Peyer's patch (tissue), 4 donors: ENCODE measurements at regions not wholly inside any gene's neighbourhood (a gene's known extent, or its start where the extent isn't known, plus 50 kb on each side); places are given as distances from the start of the nearest gene placed in this dataset.
"Not testable (repeated sequence)": the region's sequence is repeated elsewhere in the genome, so short reads cannot be mapped to it uniquely, and the experiment has no call there.

Experiments used
- DNase-seq, 3 donors: peaks; one replicate each; pipeline ENCODE4 v3.0.0-alpha.2; 2017 to 2019
- H3K27ac ChIP-seq, 4 donors: fragments of 200-600 bp; sonication (generic); one replicate each; pipeline ENCODE4 v1.5.1; 2016 to 2019
- H3K27me3 ChIP-seq, 2 donors: fragments of 200-600 bp; sonication (generic); one replicate each; pipeline ENCODE4 v1.5.1; 2019
- H3K36me3 ChIP-seq, 3 donors: fragments of 200-600 bp; sonication (generic); one replicate each; pipeline ENCODE4 v1.5.1; 2016 to 2019
- H3K4me1 ChIP-seq, 4 donors: fragments of 200-600 bp; sonication (generic); one replicate each; pipeline ENCODE4 v1.5.1; 2016 to 2019
- H3K4me3 ChIP-seq, 4 donors: fragments of 200-600 bp; sonication (generic); 1 replicate in 3 of 4; 2 replicates in 1 of 4; pipeline ENCODE4 v1.5.1; 2016 to 2019; ENCODE audit warnings: mild to moderate bottlenecking in 1 of 4
- H3K9me3 ChIP-seq, 4 donors: fragments of 200-600 bp; sonication (generic); one replicate each; pipeline ENCODE4 v1.5.1; 2016 to 2019; ENCODE audit warnings: mild to moderate bottlenecking in 1 of 4
- POLR2A ChIP-seq, 2 donors: fragments of 450-650 bp; IDR thresholded peaks; one replicate each; pipeline ENCODE4 v1.5.1; 2017; ENCODE audit warnings: antibody characterized with exemption in 2 of 2, mild to moderate bottlenecking in 2 of 2, moderate library complexity in 2 of 2
- TF ChIP-seq, protein P1 (sequence below), 6 experiments: fragments of 450-650 bp in 4 of 6; fragments of 200-600 bp in 2 of 6; sonication (generic) in 1 of 6; IDR thresholded peaks; one replicate each; pipeline ENCODE4 v1.5.1; 2017 to 2019; ENCODE audit warnings: antibody characterized with exemption in 6 of 6, mild to moderate bottlenecking in 3 of 6, moderate library complexity in 1 of 6

DNA sequence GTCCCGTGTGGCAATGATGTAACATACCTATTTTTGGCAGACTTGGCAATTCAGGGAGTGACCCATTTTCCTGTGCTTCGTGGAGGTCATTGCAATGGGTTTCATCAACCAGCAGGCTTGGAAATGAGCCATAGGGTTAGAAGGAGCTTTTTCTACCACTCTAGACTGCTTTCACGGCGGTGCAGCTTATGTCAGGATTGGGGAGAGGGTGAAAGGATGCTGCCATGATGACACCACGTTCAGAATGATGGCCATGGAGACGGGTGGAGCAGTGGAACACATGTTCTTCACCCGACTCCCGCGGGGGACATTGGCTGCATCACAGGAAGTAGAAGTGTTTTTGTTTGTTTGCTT lies 220.2 kb downstream of the EMX2 start:
- H3K36me3 ChIP-seq, result no peaks in the 10 kb centered on the region
- no peak overlapping the region for H3K27ac ChIP-seq
- H3K4me3 ChIP-seq, result no peak overlapping the region
- no peaks in the 10 kb centered on the region for H3K4me1 ChIP-seq
- H3K9me3 ChIP-seq, result no peaks in the 10 kb centered on the region
- H3K27me3 ChIP-seq, result no peaks in the 10 kb centered on the region
- DNase-seq, result no peak
- no peak for TF ChIP-seq POLR2A (IDR thresholded peaks at IDR 0.05)
- TF ChIP-seq, protein P1, sequence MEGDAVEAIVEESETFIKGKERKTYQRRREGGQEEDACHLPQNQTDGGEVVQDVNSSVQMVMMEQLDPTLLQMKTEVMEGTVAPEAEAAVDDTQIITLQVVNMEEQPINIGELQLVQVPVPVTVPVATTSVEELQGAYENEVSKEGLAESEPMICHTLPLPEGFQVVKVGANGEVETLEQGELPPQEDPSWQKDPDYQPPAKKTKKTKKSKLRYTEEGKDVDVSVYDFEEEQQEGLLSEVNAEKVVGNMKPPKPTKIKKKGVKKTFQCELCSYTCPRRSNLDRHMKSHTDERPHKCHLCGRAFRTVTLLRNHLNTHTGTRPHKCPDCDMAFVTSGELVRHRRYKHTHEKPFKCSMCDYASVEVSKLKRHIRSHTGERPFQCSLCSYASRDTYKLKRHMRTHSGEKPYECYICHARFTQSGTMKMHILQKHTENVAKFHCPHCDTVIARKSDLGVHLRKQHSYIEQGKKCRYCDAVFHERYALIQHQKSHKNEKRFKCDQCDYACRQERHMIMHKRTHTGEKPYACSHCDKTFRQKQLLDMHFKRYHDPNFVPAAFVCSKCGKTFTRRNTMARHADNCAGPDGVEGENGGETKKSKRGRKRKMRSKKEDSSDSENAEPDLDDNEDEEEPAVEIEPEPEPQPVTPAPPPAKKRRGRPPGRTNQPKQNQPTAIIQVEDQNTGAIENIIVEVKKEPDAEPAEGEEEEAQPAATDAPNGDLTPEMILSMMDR (IDR thresholded peaks at IDR 0.05), result no peak

DNA sequence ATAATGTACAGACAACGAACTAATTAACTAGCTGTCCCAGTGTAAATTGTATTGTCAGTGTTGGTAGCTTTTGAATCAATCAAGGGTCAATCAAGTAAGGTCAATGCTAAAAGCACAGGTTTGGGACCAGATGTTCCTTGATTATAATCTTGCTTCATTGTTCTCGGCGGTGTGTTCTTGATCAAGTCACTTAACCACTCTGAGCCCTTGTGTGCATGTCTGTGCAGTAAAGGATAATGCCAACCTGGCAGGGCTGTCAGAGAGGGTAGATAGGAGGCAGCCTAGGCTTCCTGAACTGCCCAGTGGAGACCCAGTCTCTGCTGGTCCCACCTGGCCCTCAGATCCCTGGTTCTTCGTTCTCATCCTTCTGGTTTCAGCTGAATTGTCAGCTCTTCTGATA lies 221.0 kb downstream of the EMX2 start:
- H3K27me3 ChIP-seq, result no peaks in the 10 kb centered on the region
- H3K9me3 ChIP-seq, result no peaks in the 10 kb centered on the region
- DNase-seq, result no peak
- TF ChIP-seq, protein P1 (IDR thresholded peaks at IDR 0.05), result no peak
- TF ChIP-seq POLR2A (IDR thresholded peaks at IDR 0.05), result no peak
- no peaks in the 10 kb centered on the region for H3K4me1 ChIP-seq
- H3K4me3 ChIP-seq, result no peak overlapping the region
- H3K36me3 ChIP-seq, result no peaks in the 10 kb centered on the region
- no peak overlapping the region for H3K27ac ChIP-seq

DNA sequence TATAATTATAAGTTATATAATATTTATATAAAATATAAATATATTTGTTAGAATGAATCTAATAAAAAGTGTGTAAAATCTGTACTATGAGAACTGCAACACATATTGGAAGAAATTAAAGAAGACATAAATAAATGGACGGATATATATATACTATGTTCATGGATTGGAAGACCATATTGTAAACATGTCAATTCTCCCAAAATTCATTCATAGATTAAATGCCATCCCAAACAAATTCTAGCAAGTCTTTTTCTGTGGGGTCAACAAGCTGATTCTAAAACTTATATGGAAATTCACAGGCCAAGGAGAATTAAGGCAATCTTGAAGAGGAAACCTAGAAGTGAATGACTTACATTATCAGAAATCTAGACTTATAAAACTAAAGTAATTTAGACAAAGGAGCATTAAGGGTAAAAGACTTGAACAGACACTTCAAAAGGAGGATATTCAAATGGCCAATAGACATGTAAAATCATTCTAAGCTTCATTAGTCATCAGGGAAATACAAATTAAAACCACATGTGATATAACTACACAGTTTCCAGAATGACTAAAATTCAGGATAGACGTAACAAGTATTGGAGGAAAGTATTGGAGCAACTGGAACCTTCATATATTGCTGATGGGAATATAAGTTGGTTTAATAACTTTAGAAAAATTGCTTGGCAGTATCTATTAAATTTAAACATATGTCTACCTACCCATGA lies 225.9 kb downstream of the EMX2 start:
- TF ChIP-seq, protein P1 (IDR thresholded peaks at IDR 0.05), result no peak
- no peak for TF ChIP-seq POLR2A (IDR thresholded peaks at IDR 0.05)
- Histone ChIP-seq H3K4me3 (no peak overlapping the region), H3K27me3 (no peaks in the 10 kb centered on the region), H3K27ac (no peak overlapping the region), H3K36me3 (no peaks in the 10 kb centered on the region), H3K4me1 (no peaks in the 10 kb centered on the region), H3K9me3 (no peaks in the 10 kb centered on the region)
- no peak for DNase-seq

DNA sequence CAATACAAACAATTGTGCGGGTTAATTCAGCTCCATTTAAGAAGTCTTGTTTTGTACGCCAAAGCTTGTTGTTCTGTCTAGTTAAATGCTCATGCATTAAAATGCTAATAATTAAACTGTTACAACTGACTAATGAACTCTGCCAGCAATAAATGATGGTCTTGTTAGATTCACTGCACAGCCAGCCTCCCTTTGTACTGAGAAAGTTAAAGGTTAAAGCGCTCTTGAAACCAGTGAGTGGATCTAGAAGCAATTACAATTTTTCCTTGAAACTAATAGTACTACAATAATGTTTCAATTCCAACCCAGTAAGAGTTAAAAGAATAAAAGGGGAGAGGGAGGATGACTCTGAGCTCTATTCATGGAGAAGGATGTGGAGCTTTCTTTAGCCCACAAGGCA lies 233.0 kb downstream of the EMX2 start:
- Histone ChIP-seq H3K27me3 (no peaks in the 10 kb centered on the region), H3K4me1 (no peaks in the 10 kb centered on the region), H3K36me3 (no peaks in the 10 kb centered on the region), H3K9me3 (no peaks in the 10 kb centered on the region), H3K27ac (no peak overlapping the region), H3K4me3 (no peak overlapping the region)
- TF ChIP-seq, protein P1 (IDR thresholded peaks at IDR 0.05), result no peak
- TF ChIP-seq POLR2A (IDR thresholded peaks at IDR 0.05), result no peak
- no peak for DNase-seq

DNA sequence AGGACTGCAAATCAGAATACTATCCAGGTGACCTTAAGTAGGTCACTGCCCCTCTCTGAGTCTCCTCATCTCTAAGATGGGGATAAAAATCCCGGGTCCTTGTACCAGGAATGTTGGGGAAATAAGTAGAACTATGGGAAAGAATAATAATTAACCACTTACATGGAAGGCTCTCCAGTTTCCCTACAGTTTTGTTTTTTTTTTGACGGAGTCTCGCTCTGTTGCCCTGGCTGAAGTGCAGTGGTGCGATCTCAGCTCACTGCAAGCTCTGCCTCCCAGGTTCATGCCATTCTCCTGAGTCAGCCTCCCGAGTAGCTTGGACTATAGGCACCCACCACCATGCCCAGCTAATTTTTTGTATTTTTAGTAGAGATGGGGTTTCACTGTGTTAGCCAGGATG lies 234.7 kb downstream of the EMX2 start:
- H3K9me3 ChIP-seq, H3K27ac ChIP-seq, H3K27me3 ChIP-seq, DNase-seq, H3K4me1 ChIP-seq, H3K36me3 ChIP-seq, H3K4me3 ChIP-seq: not testable (repeated sequence)

DNA sequence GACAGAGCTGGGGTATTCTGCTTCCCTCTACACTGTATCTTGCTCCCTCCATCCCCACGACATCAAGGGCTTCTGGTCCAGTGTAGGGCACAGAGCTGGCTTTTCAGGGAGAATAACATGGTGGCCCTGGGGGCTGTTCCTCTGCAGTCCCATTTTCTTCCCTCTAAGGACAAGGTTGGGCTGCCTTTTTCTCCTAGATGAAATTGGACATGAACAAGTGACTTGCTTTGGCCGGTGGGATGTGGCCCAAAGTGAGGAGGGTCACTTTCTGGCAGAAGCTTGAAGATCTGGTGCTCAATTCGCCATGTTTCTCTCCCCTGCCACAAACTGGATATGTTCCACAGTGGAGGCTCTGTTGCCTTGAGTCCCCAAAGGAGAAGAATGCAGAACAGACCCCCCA lies 235.7 kb downstream of the EMX2 start:
- Histone ChIP-seq H3K27ac (no peak overlapping the region), H3K4me3 (no peak overlapping the region), H3K27me3 (no peaks in the 10 kb centered on the region), H3K9me3 (no peaks in the 10 kb centered on the region), H3K36me3 (no peaks in the 10 kb centered on the region), H3K4me1 (no peaks in the 10 kb centered on the region)
- TF ChIP-seq, protein P1 (IDR thresholded peaks at IDR 0.05), result no peak
- no peak for TF ChIP-seq POLR2A (IDR thresholded peaks at IDR 0.05)
- no peak for DNase-seq
